GM19025 (cell line): ENCODE measurements at regions not wholly inside any gene's neighbourhood (a gene's known extent, or its start where the extent isn't known, plus 50 kb on each side); places are given as distances from the start of the nearest gene placed in this dataset.
"Not testable (repeated sequence)": the region's sequence is repeated elsewhere in the genome, so short reads cannot be mapped to it uniquely, and the experiment has no call there.

ENCODE experiments used
- ATAC-seq: cut with Tn5 transposase; IDR thresholded peaks from one replicate; pipeline ENCODE4 v1.9.1; 2021; ENCODE audit warnings: mild to moderate bottlenecking, low read depth, moderate library complexity; ENCODE audit not compliant: unreplicated experiment

DNA sequence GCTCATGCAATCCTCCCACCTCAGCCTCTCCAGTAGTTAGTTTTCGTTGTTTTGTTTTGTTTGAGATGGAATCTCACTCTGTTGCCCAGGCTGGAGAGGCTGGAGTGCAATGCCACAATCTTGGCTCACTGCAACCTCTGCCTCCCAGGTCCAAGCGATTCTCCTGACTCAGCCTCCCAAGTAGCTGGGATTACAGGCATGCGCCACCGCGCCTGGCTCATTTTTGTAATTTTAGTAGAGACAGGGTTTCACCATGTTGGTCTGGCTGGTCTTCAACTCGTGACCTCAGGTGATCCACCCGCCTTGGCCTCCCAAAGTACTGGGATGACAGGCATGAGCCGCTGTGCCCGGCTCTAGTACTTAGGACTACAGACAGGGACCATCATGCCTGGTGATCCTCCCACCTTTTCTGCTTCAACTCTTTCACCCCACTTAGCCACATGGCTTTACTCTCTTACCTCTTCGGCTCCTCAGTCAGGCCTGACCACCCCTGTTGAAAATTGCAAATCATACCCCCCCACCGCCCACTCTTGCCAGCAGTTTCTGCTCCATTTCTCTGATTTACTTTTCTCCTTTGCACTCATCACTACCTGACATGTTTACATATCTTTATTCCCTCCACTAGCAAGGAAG lies 157.1 kb upstream of the GRK3 start:
- ATAC-seq = no peak

DNA sequence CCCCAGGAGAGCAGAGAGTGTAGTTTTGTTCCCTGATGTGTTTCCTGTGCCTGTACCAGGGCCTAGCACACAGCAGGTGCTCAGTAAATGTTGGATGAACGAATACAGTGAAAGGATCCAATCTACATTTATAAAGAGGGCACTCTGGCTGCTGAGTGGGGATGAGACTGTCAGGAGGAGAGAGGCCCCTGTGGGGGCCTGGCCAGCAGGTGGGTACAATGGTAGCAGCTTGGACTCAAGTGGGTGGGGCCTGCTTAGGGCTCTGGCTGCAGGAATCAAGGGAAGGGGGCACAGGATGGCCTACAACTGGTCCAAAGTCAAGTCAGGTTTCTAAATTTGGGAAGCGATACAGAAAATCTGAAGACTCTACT lies 156.6 kb upstream of the GRK3 start:
- ATAC-seq = no peak

DNA sequence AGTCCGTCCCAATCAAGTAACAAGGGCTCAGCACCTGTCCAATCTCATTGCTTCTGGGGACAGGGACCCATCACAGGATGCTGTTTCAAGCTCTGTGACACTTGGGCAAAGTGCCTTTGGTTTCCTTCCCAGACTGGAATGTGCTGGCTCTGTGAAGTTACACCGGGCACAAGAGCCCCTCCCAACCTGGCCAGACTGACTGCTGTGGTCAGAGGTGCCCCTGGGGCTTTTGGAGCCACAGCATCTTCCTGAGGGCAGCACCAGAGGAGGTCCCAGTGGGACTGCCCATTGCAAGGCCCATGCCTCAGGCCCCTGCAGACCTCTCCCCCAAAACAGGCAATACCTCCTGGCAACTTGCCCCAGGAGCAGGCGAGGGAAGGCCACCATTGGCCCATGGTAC lies 155.2 kb upstream of the GRK3 start:
- ATAC-seq = no peak

DNA sequence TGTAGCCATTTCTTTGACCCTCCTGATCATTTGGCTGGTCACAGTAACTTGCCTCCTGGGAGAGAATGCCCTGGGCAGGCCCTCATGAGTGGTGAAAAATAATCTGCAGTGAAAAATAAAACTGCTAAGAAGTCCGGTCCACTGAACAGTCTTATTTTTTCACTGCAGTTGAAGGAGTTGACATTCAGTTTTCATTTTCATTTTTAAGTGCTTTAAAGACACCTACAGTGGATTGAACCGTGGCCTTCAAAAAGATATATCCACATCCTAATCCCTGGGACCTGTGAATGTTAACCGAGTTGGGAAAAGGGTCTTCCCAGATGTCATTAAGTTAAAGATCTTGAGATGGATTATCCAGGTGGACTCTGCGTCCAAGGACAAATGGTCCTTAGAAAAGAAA lies 153.6 kb upstream of the GRK3 start:
- ATAC-seq = no peak

DNA sequence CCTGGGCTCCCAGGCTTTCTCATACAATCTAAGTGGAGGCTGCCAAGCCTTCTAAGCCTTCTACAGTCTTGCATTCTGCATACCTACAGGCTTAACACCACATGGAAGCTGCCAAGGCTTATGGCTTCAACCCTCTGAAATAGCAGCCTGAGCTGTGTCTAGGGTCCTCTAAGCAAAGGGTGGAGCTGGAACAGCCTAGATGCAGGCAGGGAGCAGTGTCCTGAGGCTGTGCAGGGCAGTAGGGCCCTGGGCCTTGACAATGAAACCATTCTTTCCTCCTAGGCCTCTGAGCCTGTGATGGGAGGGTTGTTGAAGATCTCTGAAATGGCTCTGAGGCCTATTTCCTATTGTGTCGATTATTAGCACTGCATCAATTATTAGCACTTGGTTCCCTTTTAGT lies 150.9 kb upstream of the GRK3 start:
- no peak for ATAC-seq

DNA sequence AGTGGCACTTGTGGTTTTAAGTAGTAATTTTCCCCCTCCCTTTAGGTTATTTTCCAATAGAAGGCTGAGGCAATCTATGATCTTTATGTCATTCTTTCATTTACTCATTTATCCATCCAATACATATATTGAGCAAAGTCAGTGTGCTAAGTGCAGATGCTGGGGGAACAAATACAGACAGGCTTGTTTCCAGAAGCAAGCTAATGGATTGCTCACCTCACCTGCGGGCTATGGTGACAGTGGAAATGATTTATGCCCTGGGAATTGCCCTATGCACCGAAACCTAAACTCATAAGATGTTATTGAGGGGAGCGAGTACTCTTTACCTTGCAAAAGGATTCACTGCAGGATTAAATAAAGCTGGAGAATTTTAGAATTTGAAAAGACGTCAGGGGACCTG lies 148.7 kb upstream of the GRK3 start:
- ATAC-seq = not testable (repeated sequence)

DNA sequence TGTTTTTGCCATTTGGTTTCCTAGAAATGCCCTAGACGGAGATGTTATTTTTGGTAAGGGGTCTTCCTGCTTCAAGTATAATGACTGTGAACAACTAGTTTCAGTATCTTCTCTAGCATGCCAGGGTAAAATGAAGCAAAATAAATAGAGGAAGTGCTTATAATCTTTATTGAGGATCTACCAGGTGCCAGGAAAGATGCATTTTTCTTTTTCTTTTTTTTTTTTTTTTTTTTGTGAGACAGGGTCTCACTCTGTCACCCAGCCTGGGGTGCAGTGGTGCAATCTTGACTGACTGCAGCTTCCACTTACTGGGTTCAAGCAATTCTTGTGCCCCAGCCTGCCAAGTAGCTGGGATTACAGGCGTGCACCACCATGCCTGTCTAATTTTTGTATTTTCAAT lies 146.6 kb upstream of the GRK3 start:
- not testable (repeated sequence) for ATAC-seq

DNA sequence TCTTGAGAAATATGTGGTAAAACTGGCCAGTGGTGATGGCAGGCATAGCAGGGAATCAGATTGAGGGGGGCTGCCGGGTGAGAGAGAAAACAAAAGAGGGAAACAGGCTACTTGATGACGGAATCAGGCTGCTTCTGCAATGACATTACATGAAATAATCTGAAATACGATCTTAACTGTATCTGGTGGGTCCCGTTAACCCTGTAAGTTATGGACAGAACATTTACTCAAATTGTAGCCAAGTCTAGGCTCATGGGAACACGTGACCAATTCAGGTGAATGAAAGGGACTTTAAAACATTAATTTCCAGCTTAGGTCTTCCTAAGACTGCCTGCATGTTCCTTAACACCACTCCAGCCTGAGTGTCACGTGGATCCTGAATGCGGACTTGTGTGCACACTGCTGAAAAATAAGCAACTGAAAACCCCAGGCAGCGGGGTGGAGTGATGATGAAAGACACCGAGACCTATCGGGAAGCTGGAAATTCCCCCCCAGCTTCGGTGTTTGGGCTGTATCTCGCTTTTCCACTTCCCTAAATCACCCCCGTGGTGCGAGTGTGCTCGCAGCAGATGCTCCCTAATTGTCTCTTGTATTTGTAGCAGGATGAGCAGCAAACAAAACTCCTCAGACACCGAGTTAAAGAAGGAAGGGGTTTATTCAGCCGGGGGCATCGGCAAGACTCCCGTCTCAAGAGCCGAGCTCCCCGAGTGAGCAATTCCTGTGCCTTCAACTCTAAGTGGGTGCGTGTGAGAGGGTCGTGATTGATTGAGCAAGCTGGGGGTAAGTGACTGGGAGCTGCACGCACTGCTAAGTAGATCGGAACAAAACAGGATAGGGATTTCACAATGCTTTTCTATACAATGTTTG lies 145.0 kb upstream of the GRK3 start:
- no peak for ATAC-seq

DNA sequence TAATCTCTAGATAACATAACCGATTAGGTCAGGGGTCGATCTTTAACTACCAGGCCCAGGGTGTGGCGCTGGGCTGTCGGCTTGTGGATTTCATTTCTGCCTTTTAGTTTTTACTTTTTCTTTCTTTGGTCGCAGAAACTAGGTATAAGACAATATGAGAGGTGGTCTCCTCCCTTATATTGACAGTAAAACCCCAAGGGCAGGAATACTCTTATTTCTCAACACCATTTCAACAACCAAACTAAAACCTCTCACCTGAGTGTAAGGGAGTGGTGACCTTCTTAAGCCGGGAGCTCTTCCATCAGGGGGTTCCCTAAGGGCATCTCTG lies 144.4 kb upstream of the GRK3 start:
- ATAC-seq = not testable (repeated sequence)

DNA sequence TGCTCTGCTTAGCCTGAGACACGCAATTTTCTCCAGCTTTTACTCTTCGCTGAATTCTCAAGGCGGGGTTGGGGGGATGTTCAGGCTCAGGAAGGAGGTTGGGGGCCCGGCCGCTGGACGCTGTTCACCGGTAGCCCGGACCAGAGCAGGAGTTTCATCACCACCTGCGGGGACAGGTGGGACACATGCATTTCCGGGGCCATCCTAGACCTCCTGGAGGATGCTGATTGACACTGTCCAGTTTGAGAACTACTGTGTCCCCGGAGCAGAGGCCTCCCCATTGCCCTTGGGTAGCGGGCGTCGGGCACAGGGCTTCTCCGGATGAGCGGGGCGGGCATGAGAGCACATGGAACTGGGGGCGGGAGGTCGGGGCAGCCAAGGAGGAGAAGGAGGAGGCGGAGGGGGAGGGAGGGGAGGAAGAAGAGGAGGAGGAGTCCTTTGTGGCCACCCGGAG lies 144.0 kb upstream of the GRK3 start:
- ATAC-seq = no peak

DNA sequence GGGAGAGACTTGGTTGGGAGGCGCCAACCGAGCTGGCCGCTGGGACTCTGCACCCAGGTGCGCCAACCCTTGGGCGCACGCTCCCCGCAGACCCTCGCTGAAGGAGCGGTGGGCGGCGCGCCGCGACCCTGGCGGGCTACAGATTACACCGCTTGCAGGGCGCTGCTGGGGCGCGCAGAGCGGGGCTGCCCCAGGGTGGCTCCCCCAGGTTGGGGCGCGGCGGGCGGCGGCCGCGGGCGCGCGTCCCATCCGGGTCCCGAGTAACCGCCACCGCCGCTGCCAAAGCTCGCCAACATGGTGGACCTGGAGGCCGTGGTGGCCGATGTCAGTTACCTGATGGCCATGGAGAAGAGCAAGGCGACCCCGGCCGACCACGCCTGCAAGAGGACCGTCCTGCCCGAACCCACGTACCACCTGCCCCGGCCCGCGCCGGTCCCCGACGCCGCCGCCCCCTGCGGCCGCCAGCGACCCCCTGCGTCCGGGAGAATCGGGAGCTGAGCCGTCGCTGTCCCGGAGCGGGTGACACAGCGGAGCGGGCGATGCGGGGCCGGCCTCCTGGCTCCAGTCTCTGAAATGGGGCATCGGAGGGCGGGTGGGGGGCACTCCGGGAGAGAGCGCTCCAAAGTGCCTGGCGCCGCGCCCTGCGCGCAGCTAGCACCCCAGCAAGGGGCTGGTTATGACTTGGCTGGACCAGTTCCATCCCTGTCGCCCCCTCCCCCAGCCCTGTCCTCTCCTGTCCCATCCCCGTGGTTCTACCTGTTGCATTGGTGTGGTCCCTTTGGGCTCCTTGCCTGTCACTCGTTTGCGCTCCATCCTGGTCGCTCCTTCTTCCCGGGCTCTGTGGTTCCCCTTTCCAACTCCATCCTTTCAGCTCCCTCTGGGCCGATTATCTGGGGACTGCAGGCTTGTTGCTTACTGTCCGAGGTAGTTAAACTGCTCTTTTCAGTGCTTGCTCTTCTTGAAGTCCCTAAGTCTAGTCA lies 143.3 kb upstream of the GRK3 start:
- no peak for ATAC-seq

DNA sequence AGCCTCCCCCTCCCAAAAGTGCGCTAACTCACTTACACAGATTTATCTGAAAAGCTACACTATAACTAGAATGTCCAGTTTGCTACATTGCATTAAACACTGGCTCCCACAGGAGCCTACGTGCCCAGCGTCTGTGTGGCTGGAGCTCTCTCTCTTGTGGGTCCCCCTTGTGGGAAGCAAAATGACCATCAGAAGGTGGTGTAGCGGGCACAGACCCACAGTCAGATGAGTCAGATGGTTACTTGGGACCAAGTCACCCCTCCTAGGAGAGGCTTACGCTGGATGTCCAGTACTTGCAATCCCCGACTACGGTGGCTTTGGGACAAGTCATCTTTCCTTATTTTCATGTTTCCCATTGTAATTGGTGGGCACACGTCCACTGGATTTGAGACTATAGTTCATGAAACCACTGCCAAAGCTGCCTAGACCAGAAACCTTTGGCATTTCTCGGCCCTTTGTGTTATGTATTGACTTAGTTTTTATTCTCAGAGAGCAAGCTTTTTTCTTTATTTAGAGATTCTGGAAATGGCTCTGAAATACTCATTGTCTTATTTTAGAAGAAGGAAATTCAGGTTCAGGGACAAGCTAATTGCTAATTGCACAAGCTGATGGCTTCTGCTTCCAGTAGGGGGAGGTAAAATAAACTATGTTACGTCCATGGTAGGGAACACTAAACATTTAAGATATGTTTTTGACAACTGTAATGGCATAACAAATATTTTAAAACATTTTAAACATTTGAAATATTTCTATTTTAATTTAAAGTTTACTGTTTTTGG lies 137.8 kb upstream of the GRK3 start:
- not testable (repeated sequence) for ATAC-seq

DNA sequence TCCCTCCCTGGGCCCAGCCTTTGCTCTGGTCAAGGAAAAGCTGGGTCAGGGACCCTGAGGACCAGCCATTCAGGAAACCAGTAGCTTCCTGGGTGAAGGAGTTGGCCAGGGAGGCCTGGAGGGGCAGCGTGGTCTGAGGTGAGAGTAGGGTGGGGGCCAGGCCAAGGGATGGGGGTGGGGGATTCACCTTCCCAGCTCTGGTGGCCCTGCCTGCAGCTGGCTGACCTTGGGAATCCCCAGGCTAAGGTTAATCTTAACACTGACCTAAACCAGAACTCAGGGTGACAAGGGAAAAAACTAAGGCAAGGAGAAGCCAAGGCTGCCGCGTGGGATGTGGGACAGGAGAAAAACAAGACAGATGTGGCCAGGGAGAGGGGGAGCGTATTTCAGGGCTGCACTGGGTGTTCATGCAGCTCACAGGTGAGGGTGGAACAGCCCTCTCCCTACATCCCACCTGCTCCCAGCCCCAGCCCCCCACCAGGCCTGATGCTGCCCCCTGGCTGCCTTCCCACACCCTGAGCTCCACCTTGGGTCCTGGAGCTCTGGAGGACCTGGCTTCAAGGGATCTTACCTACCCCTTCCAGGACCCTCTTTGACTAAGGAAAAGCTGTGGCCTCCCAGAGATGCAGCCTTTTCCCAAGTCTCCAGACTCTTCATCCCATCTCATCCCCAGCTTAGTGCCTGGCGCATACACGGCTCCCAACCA lies 132.7 kb upstream of the GRK3 start:
- not testable (repeated sequence) for ATAC-seq

DNA sequence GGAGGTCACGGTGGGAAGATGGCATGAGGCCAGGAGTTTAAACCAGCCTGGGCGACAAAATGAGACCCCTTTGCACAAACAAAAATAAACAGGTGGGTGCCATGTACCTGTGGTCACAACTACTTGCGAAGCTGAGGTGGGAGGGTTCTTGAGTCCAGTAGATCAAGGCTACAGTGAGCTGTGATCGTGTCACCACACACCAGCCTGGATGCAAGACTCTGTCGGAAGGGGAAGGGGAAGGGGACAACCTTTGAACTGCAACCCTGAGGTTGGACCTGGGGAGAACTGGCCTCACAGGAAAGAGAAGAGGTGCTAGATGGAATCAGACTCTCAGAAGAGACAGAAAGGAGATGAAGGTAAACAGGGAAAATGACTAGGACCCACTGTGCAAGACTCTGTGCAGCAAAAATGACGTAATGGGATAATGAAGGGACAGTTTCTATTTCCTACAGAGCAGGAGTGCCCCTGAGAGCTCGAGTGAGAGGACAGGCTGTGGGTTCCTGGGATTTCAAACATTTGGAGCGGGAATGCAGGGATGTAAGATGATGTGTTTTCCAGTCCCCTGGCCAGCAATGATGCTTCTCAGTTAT lies 131.0 kb upstream of the GRK3 start:
- ATAC-seq = not testable (repeated sequence)

DNA sequence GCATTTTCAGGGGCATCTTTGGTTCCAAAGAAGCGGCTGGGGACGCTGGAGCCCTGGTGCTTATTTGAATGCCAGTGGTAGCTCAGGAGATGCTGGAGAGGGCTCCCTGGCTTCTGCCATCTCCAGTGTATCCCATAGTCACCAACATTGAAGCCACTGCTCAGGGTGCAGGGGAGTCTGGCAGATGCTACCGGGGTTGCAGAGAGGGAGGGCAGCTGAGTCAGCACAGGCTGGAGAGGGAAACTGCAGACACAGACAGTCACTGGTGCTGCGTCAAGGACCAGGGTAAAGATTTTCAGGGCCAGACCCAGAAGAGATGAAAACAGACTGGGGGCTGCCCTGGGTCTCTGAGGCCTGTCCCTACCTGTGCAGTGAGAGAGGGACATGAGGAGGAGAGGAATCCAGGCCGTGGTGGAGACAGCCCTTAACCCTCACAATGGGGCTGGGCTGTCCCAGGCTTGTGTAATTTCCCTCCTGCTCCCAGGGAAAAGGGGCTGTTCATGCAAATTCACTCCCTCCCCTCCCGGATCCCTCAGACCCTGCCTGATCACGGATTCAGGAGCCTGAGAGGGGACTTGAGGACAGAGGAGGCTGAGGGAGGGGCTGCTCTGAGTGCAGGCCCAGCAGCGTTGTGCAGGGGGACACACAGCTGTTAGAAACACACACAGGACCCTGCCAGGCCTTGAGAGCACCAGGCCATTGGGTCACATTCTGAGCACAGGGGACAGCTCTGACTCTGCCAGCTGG lies 126.9 kb upstream of the GRK3 start:
- no peak for ATAC-seq

DNA sequence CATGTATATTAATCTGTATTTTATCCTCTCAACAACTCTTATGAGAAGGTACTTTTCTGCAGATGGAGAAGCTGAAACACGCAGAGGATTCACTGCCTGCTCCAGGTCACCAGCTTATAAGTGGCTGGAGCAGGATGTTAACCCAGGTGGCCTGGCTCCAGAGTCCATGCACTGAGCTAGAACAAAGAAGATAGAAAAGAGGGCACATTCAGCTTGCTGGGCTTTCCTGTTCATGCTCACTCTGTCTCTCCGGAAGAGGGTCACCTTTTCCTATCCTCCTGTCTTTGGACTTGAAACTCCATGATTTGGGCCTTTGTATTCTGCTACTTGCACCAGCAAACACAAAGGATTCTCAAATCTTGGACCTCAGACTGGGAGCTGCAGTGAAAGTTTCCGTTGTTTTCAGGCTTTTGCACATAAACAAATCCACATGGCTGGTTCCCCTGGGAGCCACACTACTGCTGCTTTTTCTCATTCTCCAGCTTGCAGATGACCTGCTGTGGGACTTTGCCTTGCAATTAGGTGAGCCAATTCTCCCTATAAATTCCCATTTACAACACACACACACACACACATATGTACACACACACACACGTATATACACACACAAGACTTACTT lies 117.3 kb upstream of the GRK3 start:
- no peak for ATAC-seq

DNA sequence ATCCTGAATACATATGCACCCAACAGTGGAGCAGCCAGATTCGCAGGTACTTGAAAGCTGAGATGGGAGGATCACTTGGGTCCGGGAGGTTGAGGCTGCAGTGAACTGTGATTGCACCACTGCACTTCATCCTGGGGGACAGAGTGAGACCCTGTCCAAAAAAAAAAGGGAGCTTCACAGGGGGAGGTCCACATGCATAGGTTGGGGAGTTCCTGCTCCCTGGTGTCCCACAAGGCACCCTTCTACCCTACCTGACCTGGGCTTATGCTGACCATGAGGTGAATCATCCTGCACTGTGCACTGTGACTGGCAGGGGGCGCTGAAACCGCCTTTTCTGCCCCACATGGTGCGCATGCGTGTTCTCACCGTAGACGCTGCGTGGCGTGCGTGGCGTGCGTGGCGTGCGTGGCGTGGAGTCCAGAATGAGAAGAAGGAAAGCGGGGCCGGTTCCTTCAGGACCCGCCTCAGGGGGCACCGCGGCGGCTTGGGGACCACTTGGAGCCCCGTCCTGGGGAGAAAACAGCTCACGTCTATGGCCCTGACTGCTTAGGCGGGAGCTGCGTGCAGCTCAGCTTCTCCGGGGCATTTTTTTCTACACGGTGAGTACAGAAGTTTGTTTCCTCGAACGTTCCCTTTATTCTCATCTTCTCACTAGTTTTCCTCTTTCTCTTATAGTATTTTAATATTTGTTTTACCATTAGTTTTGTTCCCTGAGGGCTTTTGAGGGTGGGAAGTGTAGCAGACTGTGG lies 116.6 kb upstream of the GRK3 start:
- peak; percentile 63 for ATAC-seq
